CD14-positive monocyte (primary cell): ENCODE measurements at regions not wholly inside any gene's neighbourhood (a gene's known extent, or its start where the extent isn't known, plus 50 kb on each side); places are given as distances from the start of the nearest gene placed in this dataset.

Experiments used
- DNase-seq, 3 donors: peaks; one replicate each; pipeline ENCODE4 v3.0.0-alpha.2; 2011 to 2022
- H2AFZ ChIP-seq: 2 replicates; pipeline ENCODE4 v1.6.0; 2012; ENCODE audit warnings: mild to moderate bottlenecking, low read depth, low read length, inconsistent platforms; ENCODE audit not compliant: insufficient read depth, poor library complexity, severe bottlenecking
- H3K27ac ChIP-seq, 2 donors: 1 replicate in 1 of 2; 2 replicates in 1 of 2; pipeline ENCODE4 v1.5.1; 2012 to 2013; ENCODE audit warnings: low read length in 2 of 2, control low read depth in 1 of 2, inconsistent platforms in 1 of 2, low read depth in 1 of 2, mild to moderate bottlenecking in 1 of 2
- H3K27me3 ChIP-seq, 2 donors: one replicate each; pipeline versions ENCODE4 v1.6.0 to v1.6.1; 2011 to 2013; ENCODE audit warnings: low read length in 2 of 2; ENCODE audit not compliant: control insufficient read depth in 2 of 2, insufficient read depth in 2 of 2
- H3K36me3 ChIP-seq, 2 donors: replicated peaks in 1 of 2; 1 replicate in 1 of 2; 2 replicates in 1 of 2; pipeline versions ENCODE4 v1.5.1 to v1.6.1; 2012 to 2013; ENCODE audit warnings: low read length in 2 of 2, control low read depth in 1 of 2, inconsistent platforms in 1 of 2, mild to moderate bottlenecking in 1 of 2; ENCODE audit not compliant: insufficient read depth in 2 of 2, control insufficient read depth in 1 of 2
- H3K4me1 ChIP-seq, 2 donors: 1 replicate in 1 of 2; 2 replicates in 1 of 2; pipeline versions ENCODE4 v1.5.1 to v1.6.1; 2012 to 2013; ENCODE audit warnings: low read length in 2 of 2, control low read depth in 1 of 2, inconsistent platforms in 1 of 2, mild to moderate bottlenecking in 1 of 2, moderate library complexity in 1 of 2; ENCODE audit not compliant: insufficient read depth in 2 of 2, control insufficient read depth in 1 of 2
- H3K4me2 ChIP-seq: replicated peaks from 2 replicates; pipeline ENCODE3; 2012; ENCODE audit warnings: low read length, moderate library complexity, mild to moderate bottlenecking; ENCODE audit not compliant: poor library complexity, severe bottlenecking; ENCODE audit errors: extremely low read depth
- H3K4me3 ChIP-seq, 3 experiments: fragments of 200-600 bp in 1 of 3; sonication (generic) in 1 of 3; replicated peaks in 1 of 3; 1 replicate in 2 of 3; 2 replicates in 1 of 3; pipeline ENCODE4 v1.5.1; 2011 to 2013; ENCODE audit warnings: low read length in 3 of 3, mild to moderate bottlenecking in 3 of 3, control low read depth in 2 of 3, low read depth in 2 of 3, inconsistent platforms in 1 of 3, moderate library complexity in 1 of 3
- H3K79me2 ChIP-seq: 2 replicates; pipeline ENCODE4 v1.6.0; 2012; ENCODE audit warnings: mild to moderate bottlenecking, control low read depth, inconsistent platforms, low read length, moderate library complexity; ENCODE audit not compliant: insufficient read depth
- H3K9ac ChIP-seq: 2 replicates; pipeline ENCODE4 v1.6.0; 2017; ENCODE audit warnings: low read length, mild to moderate bottlenecking; ENCODE audit not compliant: insufficient read depth, poor library complexity, severe bottlenecking
- H3K9me3 ChIP-seq, 2 donors: replicated peaks in 1 of 2; 1 replicate in 1 of 2; 2 replicates in 1 of 2; pipeline versions ENCODE4 v1.5.1 to v1.6.1; 2012 to 2013; ENCODE audit warnings: low read length in 2 of 2, control low read depth in 1 of 2; ENCODE audit not compliant: control insufficient read depth in 1 of 2, insufficient read depth in 1 of 2
- H4K20me1 ChIP-seq: 2 replicates; pipeline ENCODE4 v1.6.0; 2012; ENCODE audit warnings: mild to moderate bottlenecking, low read length, control low read depth, moderate library complexity; ENCODE audit not compliant: insufficient read depth
- H3K27ac Mint-ChIP-seq, 7 donors: one replicate each; pipeline ENCODE4 v1.8.0; 2020; ENCODE audit warnings: mild to moderate bottlenecking in 7 of 7, mixed read lengths in 7 of 7, moderate library complexity in 6 of 7, inconsistent platforms in 2 of 7
- H3K27me3 Mint-ChIP-seq, 3 donors: one replicate each; pipeline ENCODE4 v1.8.0; 2021 to 2022; ENCODE audit warnings: low read depth in 3 of 3, mild to moderate bottlenecking in 3 of 3, mixed read lengths in 3 of 3, moderate library complexity in 3 of 3, inconsistent platforms in 1 of 3
- H3K36me3 Mint-ChIP-seq, 2 donors: one replicate each; pipeline ENCODE4 v1.8.0; 2020; ENCODE audit warnings: mixed read lengths in 2 of 2, inconsistent platforms in 1 of 2, mild to moderate bottlenecking in 1 of 2
- H3K4me1 Mint-ChIP-seq: one replicate; pipeline ENCODE4 v1.8.0; 2020; ENCODE audit warnings: mild to moderate bottlenecking, mixed read lengths
- H3K4me3 Mint-ChIP-seq, 2 donors: one replicate each; pipeline ENCODE4 v1.8.0; 2020; ENCODE audit warnings: mild to moderate bottlenecking in 2 of 2, mixed read lengths in 2 of 2, moderate library complexity in 1 of 2
- H3K9me3 Mint-ChIP-seq, 7 donors: one replicate each; pipeline ENCODE4 v1.8.0; 2020 to 2022; ENCODE audit warnings: mixed read lengths in 7 of 7, mild to moderate bottlenecking in 6 of 7, moderate library complexity in 6 of 7, inconsistent platforms in 2 of 7
- CTCF ChIP-seq: fragments of 200-600 bp; IDR thresholded peaks from one replicate; pipeline ENCODE4 v1.8.0; 2022; ENCODE audit warnings: antibody characterized with exemption, mild to moderate bottlenecking
- WGBS: methylation state at CpG from one replicate; pipeline ENCODE4 v1.1.5; 2013; ENCODE audit warnings: missing lambda C conversion rate; ENCODE audit not compliant: insufficient coverage; 5-methylcytosine and 5-hydroxymethylcytosine counted together
- intact Hi-C, 2 donors: fragments of 100-400 bp; cut with micrococcal nuclease; formaldehyde crosslinking; loops; one replicate each; pipeline versions ENCODE4 v1.15.0 to v1.15.1; 2023

GRCh38 chr6:63478734-63479133 lies 93.5 kb upstream of the LOC128125822 start:
- Mint-ChIP-seq H3K27me3 (peaks cover 2 to 5% (median 3%) of the 10 kb centered on the region in 3 donors), H3K27ac (no peak overlapping the region), H3K9me3 (peaks cover 0 to 2% (median 0%) of the 10 kb centered on the region in 7 donors), H3K36me3 (no peaks in the 10 kb centered on the region), H3K4me3 (no peak overlapping the region), H3K4me1 (no peaks in the 10 kb centered on the region)
- 100% methylated on average over 1 of the region's 1 CpG for WGBS
- H3K9me3 ChIP-seq, result no peaks in the 10 kb centered on the region
- no peak for TF ChIP-seq CTCF
- H3K36me3 ChIP-seq, result no peaks in the 10 kb centered on the region
- no peak overlapping the region for H2AFZ ChIP-seq
- no peaks in the 10 kb centered on the region for H3K4me1 ChIP-seq
- no peaks in the 10 kb centered on the region for H3K27me3 ChIP-seq
- no peak overlapping the region for H3K4me2 ChIP-seq
- no peaks in the 10 kb centered on the region for H4K20me1 ChIP-seq
- no peaks in the 10 kb centered on the region for H3K79me2 ChIP-seq
- intact Hi-C loops, result no loop called here
- no peak for DNase-seq
- no peak overlapping the region for H3K4me3 ChIP-seq
- no peak overlapping the region for H3K27ac ChIP-seq
- H3K9ac ChIP-seq, result no peak overlapping the region

- H3K27me3 Mint-ChIP-seq, result peaks cover 1 to 2% (median 2%) of the 10 kb centered on the region in 3 donors
- TF ChIP-seq CTCF, result no peak
- no peak overlapping the region for H3K27ac Mint-ChIP-seq
- H2AFZ ChIP-seq, result no peak overlapping the region
- no peak for DNase-seq
- H3K4me3 Mint-ChIP-seq, result no peak overlapping the region
- no peak overlapping the region for H3K9ac ChIP-seq
- no peaks in the 10 kb centered on the region for H3K4me1 Mint-ChIP-seq
- no peaks in the 10 kb centered on the region for H3K36me3 Mint-ChIP-seq
- WGBS, result 80% methylated on average over 2 of the region's 2 CpGs
- no peaks in the 10 kb centered on the region for H3K79me2 ChIP-seq
- H3K4me2 ChIP-seq, result no peak overlapping the region
- H3K4me1 ChIP-seq, result no peaks in the 10 kb centered on the region
- H3K9me3 Mint-ChIP-seq, result peaks cover 0 to 2% (median 0%) of the 10 kb centered on the region in 7 donors
- H3K27ac ChIP-seq, result no peak overlapping the region
- H3K27me3 ChIP-seq, result no peaks in the 10 kb centered on the region
- no peaks in the 10 kb centered on the region for H4K20me1 ChIP-seq
- H3K4me3 ChIP-seq, result no peak overlapping the region
- H3K36me3 ChIP-seq, result no peaks in the 10 kb centered on the region
- H3K9me3 ChIP-seq, result no peaks in the 10 kb centered on the region
- intact Hi-C loops, result no loop called here
These were observed 86.1 kb upstream of the LOC128125822 start for GRCh38 chr6:63486196-63486595.
